ENCODE measurements at regions not wholly inside any gene's neighbourhood (a gene's known extent, or its start where the extent isn't known, plus 50 kb on each side); places are given as distances from the start of the nearest gene placed in this dataset.
"Not testable (repeated sequence)": the region's sequence is repeated elsewhere in the genome, so short reads cannot be mapped to it uniquely, and the experiment has no call there.

- no peak for DNase-seq
Measured at GRCh38 chr13:85194482-85194881, 604.7 kb downstream of the SLITRK6 start.

DNA sequence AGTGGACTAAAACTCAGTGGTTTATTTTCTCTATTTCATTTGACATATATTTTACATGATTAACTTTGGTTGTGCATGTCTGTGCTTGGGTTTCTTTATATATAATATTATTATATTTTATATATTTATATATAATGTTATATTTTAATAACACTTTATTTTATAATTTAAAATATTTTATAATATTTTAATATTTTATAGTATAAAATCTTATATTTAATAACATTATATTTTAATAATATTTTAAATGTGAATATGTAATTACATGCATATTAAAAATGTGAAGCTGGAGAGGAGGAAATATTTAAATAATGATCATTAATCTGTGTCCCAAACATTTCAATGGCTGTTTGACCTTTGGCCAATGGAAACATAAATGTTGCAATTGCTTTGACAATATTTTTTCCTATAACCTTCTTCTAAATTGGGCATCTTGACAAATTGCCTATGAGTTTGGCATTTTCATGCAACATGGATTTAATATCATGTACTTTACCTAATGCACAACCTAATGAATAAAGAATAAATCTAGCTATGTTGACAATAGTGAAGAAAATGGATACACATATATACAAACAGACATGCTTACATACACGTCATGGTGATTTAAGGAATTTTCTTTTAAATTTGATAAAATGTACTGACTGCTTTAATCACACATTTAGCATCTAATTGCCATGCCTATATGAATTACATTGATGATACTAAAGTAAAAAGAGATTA, 607.1 kb downstream of the SLITRK6 start:
- no peak for DNase-seq

GRCh38 chr13:85186356-85187045, 612.7 kb downstream of the SLITRK6 start:
- DNase-seq = no peak

- DNase-seq = no peak
Measured at GRCh38 chr13:85174291-85174690, 624.9 kb downstream of the SLITRK6 start.

DNA sequence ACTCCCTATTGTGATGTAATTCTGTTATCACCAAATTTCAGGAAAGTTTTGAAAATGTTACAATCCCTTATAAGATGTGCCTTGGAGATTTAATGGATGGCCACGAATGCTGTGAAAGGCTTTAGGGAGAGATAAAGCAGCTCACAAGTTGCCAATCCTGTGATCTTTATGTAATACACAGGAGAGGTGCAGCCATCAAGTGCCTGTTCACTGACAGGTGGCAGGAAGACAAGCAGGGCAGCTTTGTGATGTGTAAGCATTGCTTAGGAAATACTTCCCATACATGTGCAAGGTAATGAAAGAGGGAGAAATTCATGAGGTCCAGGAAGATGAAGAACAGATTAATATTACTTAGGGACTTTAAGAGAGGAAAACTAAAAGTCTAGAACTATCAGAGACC, 628.8 kb downstream of the SLITRK6 start:
- no peak for DNase-seq

- no peak for DNase-seq
Measured at GRCh38 chr13:85166891-85167290, 632.3 kb downstream of the SLITRK6 start.

DNA sequence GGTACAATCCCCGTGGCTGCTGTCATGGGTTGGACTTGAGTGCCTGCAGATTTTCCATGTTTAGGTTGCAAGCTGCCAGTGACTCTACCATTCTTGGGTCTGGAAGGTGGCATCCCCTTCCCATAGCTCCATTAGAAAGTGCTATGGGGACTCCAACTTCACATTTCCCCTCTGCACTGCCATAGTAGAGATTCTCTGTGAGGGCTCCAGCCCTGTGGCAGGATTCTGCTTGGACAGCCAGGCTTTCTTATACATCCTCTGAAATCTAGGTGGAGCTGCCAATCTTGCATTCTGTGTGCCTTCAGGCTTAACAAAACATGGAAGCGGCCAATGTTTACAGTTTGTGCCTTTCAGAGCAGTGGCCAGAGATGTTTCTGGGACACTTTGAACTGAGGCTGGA, 636.2 kb downstream of the SLITRK6 start:
- DNase-seq = no peak

- DNase-seq = no peak
Measured at GRCh38 chr13:85148009-85148408, 651.2 kb downstream of the SLITRK6 start.

- DNase-seq = no peak
Measured at GRCh38 chr13:85142351-85142927, 656.8 kb downstream of the SLITRK6 start.

- DNase-seq = no peak
Measured at GRCh38 chr13:85141401-85141800, 657.8 kb downstream of the SLITRK6 start.

GRCh38 chr13:85140192-85140591, 659.0 kb downstream of the SLITRK6 start:
- DNase-seq = peak; percentile 3

GRCh38 chr13:85137516-85137915, 661.7 kb downstream of the SLITRK6 start:
- DNase-seq = peak; percentile 6

DNA sequence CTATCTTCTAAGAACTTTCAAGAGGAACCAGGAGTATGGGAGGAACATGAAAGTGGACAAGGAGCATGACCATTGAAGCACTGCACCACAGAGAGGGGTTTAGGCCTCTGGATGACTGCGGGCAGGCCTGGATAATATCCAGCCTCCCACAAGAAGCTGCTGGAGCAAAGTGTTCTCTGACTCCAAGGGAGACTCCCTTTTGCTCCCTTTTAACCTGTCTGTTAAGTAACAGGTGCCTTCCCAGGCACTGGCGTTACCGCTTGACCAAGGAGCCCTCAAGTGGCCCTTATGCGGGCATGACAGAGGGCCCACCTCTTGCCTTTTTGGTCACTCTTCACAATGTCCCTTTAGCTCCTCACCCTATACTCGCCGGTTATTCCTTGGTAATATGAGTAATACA, 666.2 kb downstream of the SLITRK6 start:
- DNase-seq = no peak

- not testable (repeated sequence) for DNase-seq
Measured at GRCh38 chr13:85123501-85123900, 675.7 kb downstream of the SLITRK6 start.

- DNase-seq = no peak
Measured at GRCh38 chr13:85108356-85108755, 690.9 kb downstream of the SLITRK6 start.

GRCh38 chr13:85099245-85099644, 700.0 kb downstream of the SLITRK6 start:
- no peak for DNase-seq

DNA sequence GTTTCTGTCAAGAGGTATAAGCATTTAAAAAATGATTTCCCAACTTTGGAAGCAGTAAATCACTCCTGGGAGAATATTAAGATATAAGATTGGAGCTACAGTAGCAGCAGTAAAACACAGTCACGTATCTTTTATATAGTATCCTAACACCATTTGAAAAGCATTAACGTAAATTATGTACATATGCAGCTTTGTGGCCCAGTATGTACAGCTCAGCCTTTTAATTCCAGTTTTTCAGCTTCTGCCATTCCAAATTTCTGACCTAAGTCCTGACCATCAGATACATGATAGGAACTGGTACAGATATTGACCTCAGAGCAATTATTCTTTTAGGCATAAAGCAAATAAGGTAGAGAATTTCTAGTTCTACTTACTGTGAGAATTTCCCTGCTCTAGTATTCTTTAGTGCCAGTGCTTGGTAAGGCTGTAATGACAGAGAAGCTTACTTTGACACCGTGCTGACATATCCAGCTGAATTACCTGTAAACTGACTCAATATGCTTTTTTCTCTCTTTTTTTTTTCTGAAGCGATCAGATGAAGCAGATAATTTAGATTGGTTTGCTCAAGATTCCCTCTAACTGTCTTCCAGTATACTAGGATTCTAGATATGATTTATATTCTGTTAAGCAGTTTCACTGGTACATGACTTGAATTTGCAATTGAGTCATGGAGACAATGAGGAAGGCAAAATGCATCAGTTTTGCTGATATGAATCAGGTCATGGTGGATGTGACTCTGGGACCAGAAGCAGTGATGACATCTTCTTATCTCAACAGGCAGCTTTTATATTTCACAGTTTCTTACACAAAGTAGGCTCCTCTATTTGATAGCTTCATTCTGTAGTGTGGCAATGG, 703.6 kb downstream of the SLITRK6 start:
- no peak for DNase-seq

- peak; percentile 2 for DNase-seq
Measured at GRCh38 chr13:85093808-85094207, 705.4 kb downstream of the SLITRK6 start.

DNA sequence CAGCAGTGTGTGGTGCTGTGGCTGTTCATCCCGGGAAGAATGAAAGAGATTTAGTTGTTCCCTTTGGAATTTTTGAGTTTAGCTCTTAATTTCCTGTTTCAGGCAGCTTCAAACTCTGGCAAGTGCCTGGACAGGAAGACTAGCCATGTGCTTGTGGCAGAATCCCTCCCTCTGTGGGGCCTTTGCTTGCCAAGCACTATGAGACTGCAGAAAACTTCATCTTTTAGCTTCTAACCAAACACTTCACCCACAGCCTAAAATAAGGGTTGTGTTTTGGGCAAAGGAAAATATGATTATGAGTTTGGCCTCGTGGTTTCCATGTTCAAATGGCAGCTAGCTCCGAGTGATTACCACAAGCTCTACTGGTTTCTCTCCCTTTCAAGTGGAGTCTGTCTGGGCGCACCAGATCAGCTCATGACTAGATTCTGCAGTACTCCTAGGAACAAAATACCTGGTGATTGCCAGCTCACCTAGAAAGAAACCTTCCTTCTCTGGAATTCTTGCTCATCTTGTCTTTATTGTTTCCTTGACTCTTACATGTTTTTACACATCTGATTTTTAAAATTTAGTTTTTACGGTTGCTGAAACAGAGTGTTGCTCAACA, 707.5 kb downstream of the SLITRK6 start:
- no peak for DNase-seq

- DNase-seq = no peak
Measured at GRCh38 chr13:85089186-85089585, 710.0 kb downstream of the SLITRK6 start.

DNA sequence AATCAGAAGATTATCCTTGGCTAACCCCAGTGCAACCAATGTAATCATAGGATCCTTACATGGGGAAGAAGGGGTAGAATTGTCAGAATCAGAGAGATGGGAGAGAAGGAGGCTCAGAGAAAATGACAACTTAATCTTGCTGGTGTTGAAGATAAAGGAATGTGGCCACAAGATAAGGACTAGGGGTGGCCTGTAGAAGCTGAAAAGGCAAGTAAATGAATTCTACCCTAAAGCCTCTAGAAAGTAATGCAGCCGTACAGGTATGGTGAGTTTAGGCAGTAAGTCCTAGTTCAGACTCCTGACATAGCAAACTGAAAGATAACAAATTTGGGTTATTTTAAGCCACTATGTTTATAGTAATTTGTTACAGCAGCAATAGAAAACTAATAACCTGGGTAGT, 718.5 kb downstream of the SLITRK6 start:
- DNase-seq = no peak

GRCh38 chr13:85076343-85076742, 722.9 kb downstream of the SLITRK6 start:
- DNase-seq = no peak

Measured in fibroblast of skin of back (primary cell).